OCI-LY3 (cell line): ENCODE measurements at regions not wholly inside any gene's neighbourhood (a gene's known extent, or its start where the extent isn't known, plus 50 kb on each side); places are given as distances from the start of the nearest gene placed in this dataset.

Experiments
- H2AFZ ChIP-seq: fragments of 200-600, 300-600 bp; shearing (Covaris generic); 2 replicates; pipeline ENCODE4 v1.6.0; 2014; ENCODE audit warnings: antibody characterized with exemption, low read depth, low read length
- H3K27ac ChIP-seq: fragments of 200-600, 300-600 bp; sonication (generic); 2 replicates; pipeline ENCODE4 v1.5.1; 2014; ENCODE audit warnings: mild to moderate bottlenecking, low read length, moderate library complexity, mixed read lengths
- H3K27me3 ChIP-seq: fragments of 200-600, 300-600 bp; sonication (generic); 2 replicates; pipeline ENCODE4 v1.6.1; 2014; ENCODE audit warnings: low read depth, low read length, mixed read lengths
- H3K36me3 ChIP-seq: fragments of 200-600, 300-600 bp; sonication (generic); replicated peaks from 2 replicates; pipeline ENCODE3; 2014; ENCODE audit warnings: low read depth, low read length, mixed read lengths
- H3K4me1 ChIP-seq: fragments of 300-600, 200-600 bp; sonication (generic); 2 replicates; pipeline ENCODE4 v1.6.1; 2014; ENCODE audit warnings: low read length, mixed read lengths
- H3K4me2 ChIP-seq: fragments of 200-600, 300-600 bp; sonication (generic); 2 replicates; pipeline ENCODE4 v1.6.1; 2014; ENCODE audit warnings: low read length, mixed read lengths
- H3K4me3 ChIP-seq: fragments of 300-600, 200-600 bp; sonication (generic); 2 replicates; pipeline ENCODE4 v1.5.1; 2014; ENCODE audit warnings: antibody characterized with exemption, mild to moderate bottlenecking, low read length, moderate library complexity
- H3K79me2 ChIP-seq: fragments of 300-600, 200-600 bp; shearing (Covaris generic); 2 replicates; pipeline ENCODE4 v1.6.1; 2014; ENCODE audit warnings: mild to moderate bottlenecking, low read length, mixed read lengths
- H3K9ac ChIP-seq: fragments of 300-600, 200-600 bp; shearing (Covaris generic); 2 replicates; pipeline ENCODE4 v1.6.0; 2014; ENCODE audit warnings: mild to moderate bottlenecking, low read length, moderate library complexity
- H3K9me3 ChIP-seq: fragments of 200-600, 300-600 bp; shearing (Covaris generic); 2 replicates; pipeline ENCODE4 v1.6.1; 2014; ENCODE audit warnings: low read length, mixed read lengths; ENCODE audit not compliant: insufficient read depth
- H4K20me1 ChIP-seq: fragments of 200-600, 300-600 bp; sonication (generic); 2 replicates; pipeline ENCODE4 v1.6.1; 2016; ENCODE audit warnings: low read length, mixed read lengths; ENCODE audit not compliant: insufficient read depth
- EZH2phosphoT487 ChIP-seq: fragments of 200-600 bp; shearing (Covaris generic); IDR thresholded peaks from 2 replicates; pipeline ENCODE4 v1.6.1; 2018; ENCODE audit warnings: antibody characterized with exemption, mixed run types, low read depth
- TF ChIP-seq, protein P1 (sequence below): fragments of 200-600, 300-600 bp; sonication (generic); IDR thresholded peaks from 2 replicates; pipeline ENCODE4 v1.5.1; 2014; ENCODE audit warnings: antibody characterized with exemption, low read length, low read depth

DNA sequence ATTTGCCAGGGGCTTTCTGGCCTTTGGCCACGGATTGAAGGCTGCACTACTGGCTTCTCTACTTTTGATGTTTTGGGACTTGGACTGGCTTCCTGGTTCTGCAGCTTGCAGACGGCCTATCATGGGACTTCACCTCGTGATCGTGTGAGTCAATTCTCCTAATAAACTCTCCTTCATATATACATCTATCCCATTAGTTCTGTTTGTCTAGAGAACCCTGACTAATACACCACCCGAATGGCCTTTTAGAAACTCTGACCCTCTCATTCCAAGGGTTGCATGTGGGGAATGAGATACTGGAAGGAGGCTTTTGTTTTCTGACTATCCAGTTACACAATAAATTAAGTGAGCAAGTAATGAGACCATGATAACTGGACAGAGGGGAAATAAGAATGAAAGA, 430.7 kb downstream of the CDH2 start:
- no peaks in the 10 kb centered on the region for H4K20me1 ChIP-seq
- H3K27ac ChIP-seq: no peak overlapping the region
- H2AFZ ChIP-seq: no peak overlapping the region
- H3K4me1 ChIP-seq: peaks cover 17% of the 10 kb centered on the region
- no peaks in the 10 kb centered on the region for H3K79me2 ChIP-seq
- TF ChIP-seq, protein P1, sequence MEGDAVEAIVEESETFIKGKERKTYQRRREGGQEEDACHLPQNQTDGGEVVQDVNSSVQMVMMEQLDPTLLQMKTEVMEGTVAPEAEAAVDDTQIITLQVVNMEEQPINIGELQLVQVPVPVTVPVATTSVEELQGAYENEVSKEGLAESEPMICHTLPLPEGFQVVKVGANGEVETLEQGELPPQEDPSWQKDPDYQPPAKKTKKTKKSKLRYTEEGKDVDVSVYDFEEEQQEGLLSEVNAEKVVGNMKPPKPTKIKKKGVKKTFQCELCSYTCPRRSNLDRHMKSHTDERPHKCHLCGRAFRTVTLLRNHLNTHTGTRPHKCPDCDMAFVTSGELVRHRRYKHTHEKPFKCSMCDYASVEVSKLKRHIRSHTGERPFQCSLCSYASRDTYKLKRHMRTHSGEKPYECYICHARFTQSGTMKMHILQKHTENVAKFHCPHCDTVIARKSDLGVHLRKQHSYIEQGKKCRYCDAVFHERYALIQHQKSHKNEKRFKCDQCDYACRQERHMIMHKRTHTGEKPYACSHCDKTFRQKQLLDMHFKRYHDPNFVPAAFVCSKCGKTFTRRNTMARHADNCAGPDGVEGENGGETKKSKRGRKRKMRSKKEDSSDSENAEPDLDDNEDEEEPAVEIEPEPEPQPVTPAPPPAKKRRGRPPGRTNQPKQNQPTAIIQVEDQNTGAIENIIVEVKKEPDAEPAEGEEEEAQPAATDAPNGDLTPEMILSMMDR: no peak
- TF ChIP-seq EZH2phosphoT487: no peak
- no peaks in the 10 kb centered on the region for H3K27me3 ChIP-seq
- H3K4me2 ChIP-seq: no peak overlapping the region
- H3K4me3 ChIP-seq: no peak overlapping the region
- H3K9me3 ChIP-seq: no peaks in the 10 kb centered on the region
- H3K36me3 ChIP-seq: no peaks in the 10 kb centered on the region
- no peak overlapping the region for H3K9ac ChIP-seq

DNA sequence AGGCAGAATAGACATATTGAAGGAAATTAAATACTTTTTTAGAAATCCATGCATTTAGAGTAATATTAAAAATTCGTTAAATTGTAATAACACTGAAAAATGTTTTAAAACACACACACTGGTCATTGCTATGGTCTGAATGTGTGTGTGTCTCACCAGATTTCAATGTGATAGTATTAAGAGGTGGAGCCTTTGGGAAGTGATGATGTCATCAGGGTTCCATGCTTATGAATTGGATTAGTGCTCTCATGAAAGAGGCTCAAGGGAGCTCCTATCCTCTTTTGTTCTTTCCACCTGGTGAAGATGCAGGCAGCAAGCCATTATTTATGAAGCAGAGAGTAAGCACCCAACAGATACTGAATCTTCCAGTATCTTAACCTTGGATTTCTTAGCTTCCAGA, 441.8 kb downstream of the CDH2 start:
- Histone ChIP-seq H2AFZ (no peak overlapping the region), H3K36me3 (no peaks in the 10 kb centered on the region), H3K4me1 (no peaks in the 10 kb centered on the region), H3K9ac (no peak overlapping the region), H4K20me1 (no peaks in the 10 kb centered on the region), H3K9me3 (no peaks in the 10 kb centered on the region), H3K4me3 (no peak overlapping the region), H3K4me2 (no peak overlapping the region), H3K27ac (no peak overlapping the region), H3K79me2 (no peaks in the 10 kb centered on the region), H3K27me3 (no peaks in the 10 kb centered on the region)
- TF ChIP-seq EZH2phosphoT487: no peak
- TF ChIP-seq, protein P1: no peak

DNA sequence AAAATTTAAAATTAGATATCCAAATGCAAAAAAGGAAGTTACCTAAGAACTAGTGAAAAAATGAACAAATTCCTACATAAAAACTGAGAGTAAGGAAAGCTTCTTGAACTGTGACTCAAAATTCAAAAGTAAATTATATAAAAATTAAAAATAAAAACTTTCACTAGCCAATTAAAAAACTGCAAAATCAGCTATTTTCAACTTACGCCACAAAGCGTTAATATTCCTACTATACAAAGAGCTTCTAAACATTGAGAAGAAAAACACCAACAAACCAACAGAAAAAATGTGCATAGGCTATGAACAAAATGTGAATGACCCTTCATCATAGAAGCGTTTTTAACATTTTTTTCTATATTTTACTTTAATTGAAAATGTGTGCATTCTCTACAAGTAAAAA, 445.7 kb downstream of the CDH2 start:
- no peak overlapping the region for H3K4me2 ChIP-seq
- no peaks in the 10 kb centered on the region for H3K27me3 ChIP-seq
- H3K4me1 ChIP-seq: peaks cover 4% of the 10 kb centered on the region
- H3K79me2 ChIP-seq: no peaks in the 10 kb centered on the region
- no peaks in the 10 kb centered on the region for H3K9me3 ChIP-seq
- no peak overlapping the region for H3K9ac ChIP-seq
- H4K20me1 ChIP-seq: no peaks in the 10 kb centered on the region
- H3K27ac ChIP-seq: no peak overlapping the region
- no peak for TF ChIP-seq EZH2phosphoT487
- TF ChIP-seq, protein P1: no peak
- no peak overlapping the region for H3K4me3 ChIP-seq
- no peak overlapping the region for H2AFZ ChIP-seq
- H3K36me3 ChIP-seq: no peaks in the 10 kb centered on the region

DNA sequence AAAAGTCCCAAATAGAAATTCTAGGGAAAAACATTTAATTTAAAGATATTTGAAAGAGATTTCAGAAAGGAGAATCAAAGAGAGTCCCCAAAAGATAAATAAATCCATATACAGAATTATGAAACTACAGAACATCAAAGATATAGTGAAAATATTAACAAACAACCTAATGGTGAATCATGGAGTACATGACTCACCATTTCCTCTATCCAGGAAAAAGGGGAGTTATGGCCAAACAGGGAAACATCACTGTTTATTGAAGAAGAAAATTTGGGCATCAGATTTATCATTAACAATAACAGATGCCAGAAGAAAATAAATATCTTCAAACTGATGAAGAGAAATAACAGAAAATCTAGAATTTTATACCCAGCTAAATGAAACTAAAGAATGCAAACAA, 448.3 kb downstream of the CDH2 start:
- TF ChIP-seq EZH2phosphoT487: no peak
- TF ChIP-seq, protein P1: no peak
- H3K4me3 ChIP-seq: no peak overlapping the region
- no peaks in the 10 kb centered on the region for H3K79me2 ChIP-seq
- no peak overlapping the region for H3K4me2 ChIP-seq
- no peaks in the 10 kb centered on the region for H3K9me3 ChIP-seq
- no peak overlapping the region for H2AFZ ChIP-seq
- H3K27me3 ChIP-seq: no peaks in the 10 kb centered on the region
- H3K4me1 ChIP-seq: peaks cover 9% of the 10 kb centered on the region
- H3K36me3 ChIP-seq: no peaks in the 10 kb centered on the region
- no peaks in the 10 kb centered on the region for H4K20me1 ChIP-seq
- H3K9ac ChIP-seq: no peak overlapping the region
- no peak overlapping the region for H3K27ac ChIP-seq
